BE2C (cell line): ENCODE measurements at regions not wholly inside any gene's neighbourhood (a gene's known extent, or its start where the extent isn't known, plus 50 kb on each side); places are given as distances from the start of the nearest gene placed in this dataset.
A peak's percentile ranks its signal among the peaks of the same experiment; 100 is the strongest.

ENCODE experiments used
- DNase-seq: peaks from one replicate; pipeline ENCODE4 v3.0.0-alpha.2; 2020
- H3K27me3 ChIP-seq: fragments of 250-450 bp; sonication (Bioruptor Pico); 2 replicates; pipeline ENCODE4 v1.5.1; 2020; ENCODE audit warnings: mild to moderate bottlenecking
- H3K36me3 ChIP-seq: fragments of 250-450 bp; sonication (Bioruptor Pico); 2 replicates; pipeline ENCODE4 v1.5.1; 2020; ENCODE audit warnings: mild to moderate bottlenecking
- H3K4me1 ChIP-seq: fragments of 250-450 bp; sonication (Bioruptor Pico); 2 replicates; pipeline ENCODE4 v1.5.1; 2020
- H3K4me3 ChIP-seq: 2 replicates; pipeline ENCODE4 v1.5.1; 2011; ENCODE audit warnings: low read depth, low read length
- H3K9me3 ChIP-seq: fragments of 250-450 bp; sonication (Bioruptor Pico); 2 replicates; pipeline ENCODE4 v1.5.1; 2020
- CTCF ChIP-seq: IDR thresholded peaks from 2 replicates; pipeline ENCODE4 v1.5.1; 2012; ENCODE audit warnings: mild to moderate bottlenecking, low read depth, low read length

- no peaks in the 10 kb centered on the region for H3K36me3 ChIP-seq
- H3K9me3 ChIP-seq, result no peaks in the 10 kb centered on the region
- H3K27me3 ChIP-seq, result no peaks in the 10 kb centered on the region
- no peak for TF ChIP-seq CTCF
- no peak for DNase-seq
- no peaks in the 10 kb centered on the region for H3K4me1 ChIP-seq
- H3K4me3 ChIP-seq, result no peak overlapping the region
Observed at GRCh38 chr6:14202947-14203346, 85.4 kb downstream of the CD83 start.

GRCh38 chr6:14206391-14206790, 88.8 kb downstream of the CD83 start:
- H3K4me3 ChIP-seq, result no peak overlapping the region
- DNase-seq, result no peak
- H3K36me3 ChIP-seq, result no peaks in the 10 kb centered on the region; the same call in 1 of the 2 replicates
- H3K4me1 ChIP-seq, result no peaks in the 10 kb centered on the region; the same call in 1 of the 2 replicates
- no peaks in the 10 kb centered on the region for H3K9me3 ChIP-seq
- no peak for TF ChIP-seq CTCF
- H3K27me3 ChIP-seq, result no peaks in the 10 kb centered on the region

- Histone ChIP-seq H3K4me3 (no peak overlapping the region), H3K9me3 (no peaks in the 10 kb centered on the region), H3K36me3 (no peaks in the 10 kb centered on the region; the same call in 1 of the 2 replicates), H3K4me1 (peaks cover 6% of the 10 kb centered on the region), H3K27me3 (no peaks in the 10 kb centered on the region)
- no peak for DNase-seq
- no peak for TF ChIP-seq CTCF
Observed at GRCh38 chr6:14207448-14207847, 89.9 kb downstream of the CD83 start.

GRCh38 chr6:14209000-14209399, 91.4 kb downstream of the CD83 start:
- Histone ChIP-seq H3K27me3 (no peaks in the 10 kb centered on the region), H3K4me1 (peaks cover 6% of the 10 kb centered on the region), H3K36me3 (no peaks in the 10 kb centered on the region; the same call in 1 of the 2 replicates), H3K4me3 (no peak overlapping the region), H3K9me3 (no peaks in the 10 kb centered on the region)
- no peak for TF ChIP-seq CTCF
- DNase-seq, result no peak

GRCh38 chr6:14210077-14210476, 92.5 kb downstream of the CD83 start:
- no peak for TF ChIP-seq CTCF
- no peak for DNase-seq
- Histone ChIP-seq H3K4me3 (no peak overlapping the region; the same call in 1 of the 2 replicates), H3K36me3 (no peaks in the 10 kb centered on the region; the same call in 1 of the 2 replicates), H3K27me3 (no peaks in the 10 kb centered on the region), H3K4me1 (peaks cover 6% of the 10 kb centered on the region), H3K9me3 (no peaks in the 10 kb centered on the region)

- H3K27me3 ChIP-seq, result no peaks in the 10 kb centered on the region
- 0 out of 2 replicates have a peak, but pooled peaks have one; percentile 13 for TF ChIP-seq CTCF
- H3K36me3 ChIP-seq, result no peaks in the 10 kb centered on the region; the same call in 1 of the 2 replicates
- DNase-seq, result peak; percentile 94
- H3K4me3 ChIP-seq, result peak overlapping the region; percentile 77
- H3K4me1 ChIP-seq, result peaks cover 6% of the 10 kb centered on the region
- no peaks in the 10 kb centered on the region for H3K9me3 ChIP-seq
Observed at GRCh38 chr6:14210663-14211561, 93.3 kb downstream of the CD83 start.
